HG03565 (cell line): ENCODE measurements at regions not wholly inside any gene's neighbourhood (a gene's known extent, or its start where the extent isn't known, plus 50 kb on each side); places are given as distances from the start of the nearest gene placed in this dataset.

Source experiments
- ATAC-seq: cut with Tn5 transposase; IDR thresholded peaks from one replicate; pipeline ENCODE4 v1.9.1; 2021; ENCODE audit warnings: mild to moderate bottlenecking, moderate library complexity; ENCODE audit not compliant: unreplicated experiment

DNA sequence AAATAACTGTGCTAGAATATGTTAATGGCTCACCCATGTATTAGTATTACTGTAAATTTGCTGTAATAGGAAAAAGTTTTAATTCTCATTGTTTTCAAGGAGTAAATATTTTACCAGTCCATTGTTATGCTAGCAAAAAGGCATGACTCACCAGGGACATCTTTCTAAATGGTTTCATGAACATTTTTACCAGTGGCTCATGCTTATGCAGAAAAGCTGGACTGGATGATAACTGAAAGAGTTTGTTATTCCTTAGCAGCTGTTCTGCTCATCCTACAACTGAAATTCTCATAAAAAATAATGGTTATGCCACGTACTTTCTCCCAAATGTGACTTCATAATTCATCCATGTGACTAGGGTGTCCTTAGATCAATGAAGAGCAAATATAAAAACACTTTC lies 111.9 kb upstream of the PCDH18 start:
- no peak for ATAC-seq

GRCh38 chr4:137641544-137641943 lies 109.2 kb upstream of the PCDH18 start:
- no peak for ATAC-seq

- no peak for ATAC-seq
Observed at GRCh38 chr4:137640838-137641158, 108.5 kb upstream of the PCDH18 start.

DNA sequence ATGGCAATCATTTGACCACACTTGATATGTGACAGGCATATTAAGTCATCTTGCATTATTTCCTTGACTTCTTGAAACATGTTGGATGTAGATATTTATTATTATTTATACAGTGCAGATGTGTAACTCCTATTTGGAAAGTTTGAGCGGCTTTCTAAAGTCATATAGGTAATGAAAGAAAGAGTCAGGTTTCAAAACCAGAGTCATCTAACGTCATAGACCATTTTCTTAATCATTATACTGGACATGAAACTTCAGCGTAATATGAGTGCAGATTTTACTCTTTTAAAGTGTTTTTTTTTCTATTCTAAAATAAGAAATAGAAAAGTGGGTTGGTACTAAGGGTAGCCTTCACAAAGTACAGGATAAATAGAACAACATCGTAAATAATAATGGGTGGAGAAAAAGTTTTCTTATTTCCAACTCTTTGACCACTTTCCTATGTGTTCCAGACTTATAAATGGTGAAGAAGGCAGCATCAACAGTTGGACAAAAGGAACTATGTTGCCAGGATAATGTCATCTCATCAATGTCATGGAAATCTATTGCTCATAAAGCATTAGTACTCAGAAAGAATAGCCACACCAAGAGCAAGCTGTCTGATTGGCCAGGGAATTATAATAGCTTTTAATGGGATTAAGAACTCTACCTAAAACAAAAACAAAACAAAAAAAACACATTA lies 108.0 kb upstream of the PCDH18 start:
- ATAC-seq, result peak; percentile 47

DNA sequence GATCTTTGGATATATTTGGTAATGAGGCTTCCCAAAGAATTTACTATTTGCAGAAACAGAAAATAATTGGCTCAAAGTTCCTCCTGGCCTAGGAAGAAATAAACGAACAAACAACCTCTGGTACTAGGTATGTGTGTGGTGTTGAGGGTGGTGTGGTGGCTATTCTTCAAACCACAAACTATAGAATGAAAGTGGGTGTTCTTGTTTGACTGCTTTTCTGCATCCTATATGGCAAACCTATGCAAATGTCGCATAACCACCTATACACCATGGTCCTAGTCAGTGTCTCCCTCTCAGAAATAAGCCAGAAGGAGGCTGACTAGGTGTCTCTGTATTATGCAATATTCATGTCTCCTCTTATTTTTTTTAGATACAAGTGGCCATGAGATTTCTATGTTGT lies 106.6 kb upstream of the PCDH18 start:
- ATAC-seq, result no peak

DNA sequence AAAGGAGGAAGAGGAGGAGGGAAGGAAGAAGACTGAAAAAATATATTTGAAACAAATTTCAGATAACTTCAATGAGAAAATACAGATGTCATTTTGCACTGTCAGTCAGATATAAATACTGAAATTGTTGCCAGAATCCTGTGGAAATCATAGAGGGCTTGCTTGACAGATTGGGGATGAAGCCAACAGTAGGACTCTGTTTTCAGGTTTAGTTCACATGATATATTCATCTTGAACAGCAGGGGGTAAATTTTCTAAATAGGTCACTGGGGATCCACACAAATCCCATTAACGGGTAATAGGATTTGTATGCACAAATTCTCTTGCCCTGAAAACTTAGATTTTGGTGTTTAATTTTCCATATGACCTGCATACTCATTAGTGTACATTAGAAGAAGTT lies 103.3 kb upstream of the PCDH18 start:
- no peak for ATAC-seq

DNA sequence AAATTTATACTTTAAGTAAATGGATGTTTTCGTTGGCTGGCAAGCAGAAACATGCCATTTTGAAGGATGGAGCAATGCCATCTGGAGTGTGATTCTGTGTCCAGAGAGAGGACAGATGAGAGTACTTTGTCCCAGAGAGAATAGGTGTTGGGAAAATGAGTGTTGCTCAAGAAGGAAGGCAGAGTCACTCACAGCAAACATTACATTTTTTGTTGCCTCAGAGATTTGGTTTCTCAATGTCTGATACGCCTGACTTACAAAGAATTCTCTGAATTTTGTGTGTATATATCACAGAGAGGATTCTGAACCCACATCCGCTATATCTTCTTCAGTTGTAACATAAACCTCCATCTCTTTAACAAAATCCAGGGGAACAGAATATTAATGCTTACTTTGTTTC lies 102.8 kb upstream of the PCDH18 start:
- ATAC-seq, result no peak

DNA sequence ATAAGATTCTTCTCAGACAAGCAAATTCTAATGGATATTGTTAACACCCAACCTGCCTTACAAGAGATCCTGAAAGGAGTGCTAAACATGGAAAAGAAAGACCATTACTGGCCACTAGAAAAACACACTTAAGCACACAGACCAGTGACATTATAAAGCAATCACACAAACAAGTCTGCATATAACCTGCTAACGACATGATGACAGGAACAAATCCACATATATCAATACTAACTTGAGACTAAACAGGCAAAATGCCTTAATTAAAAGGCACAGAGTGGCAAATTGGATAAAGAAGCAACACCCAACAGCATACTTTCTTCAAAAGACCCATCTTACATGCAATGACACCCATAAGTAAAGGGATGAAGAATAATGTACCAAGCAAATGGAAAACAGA lies 100.5 kb upstream of the PCDH18 start:
- no peak for ATAC-seq

- ATAC-seq, result no peak
Observed at GRCh38 chr4:137631605-137632004, 99.3 kb upstream of the PCDH18 start.

DNA sequence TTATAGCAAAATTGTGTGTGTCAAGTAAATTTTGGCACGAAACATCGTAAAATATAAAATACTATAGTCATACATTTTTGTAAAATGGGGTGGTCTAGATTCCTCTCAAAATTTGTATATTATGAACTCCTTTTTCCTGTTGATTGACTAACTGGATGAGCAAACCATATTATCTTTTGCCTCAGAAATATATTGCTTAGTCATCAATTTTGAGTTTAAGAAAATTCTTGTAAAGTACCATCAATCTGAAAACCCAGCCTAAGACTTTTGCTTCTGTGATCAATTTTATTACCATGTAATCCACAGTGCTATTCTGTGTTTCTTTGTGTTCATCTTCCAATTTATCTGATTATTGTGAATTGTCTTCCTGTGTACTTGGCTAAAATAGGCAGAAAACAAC lies 98.0 kb upstream of the PCDH18 start:
- no peak for ATAC-seq

DNA sequence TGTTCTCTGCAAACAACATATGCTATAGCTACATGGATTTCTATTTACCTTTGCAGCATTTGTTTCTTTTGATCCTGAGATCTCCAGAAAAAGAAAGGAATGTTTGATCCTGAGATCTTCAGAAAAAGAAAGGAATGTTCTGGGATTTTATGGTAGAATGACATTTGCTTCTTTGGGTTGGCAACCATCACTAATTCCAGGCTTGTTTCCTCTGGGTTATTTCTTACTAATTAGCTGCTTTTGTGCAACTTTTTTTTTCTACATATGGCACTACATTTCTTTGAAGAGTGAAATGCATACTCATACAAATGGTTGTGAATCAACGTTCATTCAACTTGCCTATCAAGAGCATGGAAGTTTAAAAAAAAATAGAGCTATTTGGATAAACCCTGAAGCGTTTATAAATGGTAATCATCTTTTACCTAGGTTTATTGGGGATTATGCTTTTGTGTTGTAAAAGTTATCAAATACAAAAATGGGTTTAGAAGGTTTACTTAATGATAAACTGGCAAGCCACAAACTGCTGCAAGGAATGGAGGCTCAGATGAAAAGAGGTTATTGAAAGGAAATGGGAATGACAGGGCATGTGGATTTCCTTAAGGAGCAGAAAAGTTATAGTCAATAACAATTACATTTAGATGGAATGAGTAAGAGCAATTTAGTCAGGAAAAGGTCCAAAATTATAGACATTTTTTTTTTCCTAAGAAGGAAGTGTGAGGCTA lies 95.6 kb upstream of the PCDH18 start:
- no peak for ATAC-seq

DNA sequence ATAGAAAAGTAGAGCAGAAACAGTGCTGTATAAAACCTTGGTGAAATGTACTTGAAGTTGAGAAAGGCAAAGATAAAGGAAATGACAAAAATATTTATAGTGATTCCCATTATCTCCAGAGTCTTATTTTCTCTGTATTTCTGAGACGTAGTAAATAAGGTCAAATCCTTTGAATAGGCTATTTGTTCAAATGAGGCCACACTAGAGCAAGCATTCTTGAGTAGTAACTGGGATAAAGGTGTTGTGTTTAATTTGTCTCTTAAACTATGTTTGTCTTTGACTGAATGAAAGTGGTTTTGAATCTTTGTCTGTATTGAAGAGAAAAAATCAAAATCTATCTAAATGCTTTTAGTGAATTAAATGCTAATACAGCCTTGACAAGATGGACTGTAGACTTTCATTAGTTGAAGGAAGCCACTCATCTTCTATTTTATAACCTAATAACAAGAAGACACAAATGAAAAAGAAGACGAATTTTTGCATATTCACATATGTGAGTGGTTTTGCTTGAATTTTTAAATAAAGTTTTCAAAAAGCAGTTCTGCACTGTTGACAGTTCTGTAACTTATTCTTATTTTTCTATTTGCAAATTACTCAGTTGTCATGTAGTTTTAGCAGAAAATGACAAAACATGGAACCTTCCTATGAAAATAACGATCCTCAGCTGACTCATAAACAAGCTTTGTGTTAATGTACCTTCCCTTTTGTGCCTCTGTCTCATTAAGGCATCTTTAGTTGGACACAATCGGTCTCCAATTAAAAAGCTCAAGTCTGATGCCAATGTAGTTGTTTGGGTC lies 94.8 kb upstream of the PCDH18 start:
- ATAC-seq, result no peak

DNA sequence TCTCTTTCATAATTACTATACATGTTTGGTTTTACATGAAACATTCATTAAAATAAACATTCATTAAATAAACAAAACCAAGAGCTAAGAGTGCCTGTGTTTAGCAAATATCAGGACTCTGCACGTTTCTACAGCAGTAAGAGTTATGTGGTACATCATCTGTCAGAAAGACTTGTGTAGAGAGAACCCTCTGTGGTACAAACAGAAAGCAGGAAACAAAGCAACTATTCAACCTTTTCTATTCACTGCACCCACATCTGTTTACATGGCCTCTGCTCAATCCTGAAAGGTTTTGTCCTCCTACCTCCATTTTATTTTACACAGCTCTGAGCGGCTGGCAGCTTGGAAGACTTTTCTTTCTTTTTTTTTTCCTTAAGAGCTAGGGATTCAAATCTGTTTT lies 90.7 kb upstream of the PCDH18 start:
- ATAC-seq, result no peak

GRCh38 chr4:137621056-137621455 lies 88.8 kb upstream of the PCDH18 start:
- no peak for ATAC-seq

- ATAC-seq, result no peak
Observed at GRCh38 chr4:137614491-137614890, 82.2 kb upstream of the PCDH18 start.

- no peak for ATAC-seq
Observed at GRCh38 chr4:137611998-137612700, 79.9 kb upstream of the PCDH18 start.

- ATAC-seq, result no peak
Observed at GRCh38 chr4:137610960-137611359, 78.7 kb upstream of the PCDH18 start.

GRCh38 chr4:137609718-137610430 lies 77.6 kb upstream of the PCDH18 start:
- no peak for ATAC-seq

DNA sequence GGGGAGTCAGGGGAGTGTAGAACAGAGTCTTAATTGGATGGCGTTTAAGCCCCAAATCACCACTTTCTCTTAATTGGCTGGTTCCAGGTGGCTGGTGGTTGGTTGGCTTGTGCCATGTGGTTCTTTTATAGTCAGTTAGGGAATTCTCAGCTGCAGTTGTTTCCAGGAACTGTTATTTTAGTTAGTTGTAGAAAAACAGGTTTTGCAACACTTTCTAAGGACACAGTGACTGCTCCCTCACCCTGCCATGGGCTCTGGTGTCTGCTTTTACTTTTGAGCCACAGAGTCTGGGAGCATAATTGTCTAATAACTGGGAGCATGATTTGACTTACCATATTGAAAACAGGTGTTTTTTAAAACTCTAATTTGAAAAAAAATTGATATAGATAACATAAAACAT lies 75.8 kb upstream of the PCDH18 start:
- ATAC-seq, result no peak

DNA sequence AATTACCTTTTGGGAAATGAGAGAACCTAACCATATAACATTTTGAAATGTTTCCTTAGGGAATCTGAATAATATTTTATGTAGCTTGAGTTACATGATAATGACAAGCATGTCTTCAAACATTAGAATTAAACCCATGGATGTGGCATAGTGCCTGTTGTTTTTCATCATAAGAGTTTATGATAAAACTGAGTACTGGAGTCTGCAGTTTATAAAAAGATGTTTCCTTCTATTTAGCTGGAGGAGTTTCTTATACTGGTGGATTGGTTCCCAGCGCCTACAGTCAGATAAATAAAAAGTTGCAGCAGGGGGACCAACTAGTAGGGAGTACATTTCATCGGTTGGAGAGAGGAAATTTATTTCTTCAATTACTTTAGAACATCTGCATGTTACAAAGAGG lies 70.1 kb upstream of the PCDH18 start:
- no peak for ATAC-seq

DNA sequence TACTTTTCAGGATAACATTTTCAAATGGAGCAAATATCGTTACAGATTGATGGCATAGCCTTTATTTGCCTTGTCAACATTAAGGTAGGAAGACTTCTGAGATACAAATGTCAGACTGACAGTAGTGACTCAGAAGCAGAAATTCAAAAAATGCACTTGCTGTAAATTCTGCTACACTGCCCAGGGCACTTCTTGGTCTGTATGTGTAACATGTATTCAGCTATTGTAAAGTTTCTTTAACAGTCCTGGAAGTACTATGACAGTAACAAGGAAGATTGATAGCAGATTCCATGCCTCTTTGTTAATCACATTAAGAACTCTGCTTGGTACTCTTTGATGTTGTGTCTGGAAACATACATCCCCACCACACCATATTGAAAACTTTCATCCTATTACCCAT lies 69.6 kb upstream of the PCDH18 start:
- no peak for ATAC-seq
